GM21619 (cell line): ENCODE measurements at regions not wholly inside any gene's neighbourhood (a gene's known extent, or its start where the extent isn't known, plus 50 kb on each side); places are given as distances from the start of the nearest gene placed in this dataset.
"Not testable (repeated sequence)": the region's sequence is repeated elsewhere in the genome, so short reads cannot be mapped to it uniquely, and the experiment has no call there.

Experiments
- ATAC-seq: cut with Tn5 transposase; IDR thresholded peaks from one replicate; pipeline ENCODE4 v1.9.1; 2021; ENCODE audit not compliant: unreplicated experiment

DNA sequence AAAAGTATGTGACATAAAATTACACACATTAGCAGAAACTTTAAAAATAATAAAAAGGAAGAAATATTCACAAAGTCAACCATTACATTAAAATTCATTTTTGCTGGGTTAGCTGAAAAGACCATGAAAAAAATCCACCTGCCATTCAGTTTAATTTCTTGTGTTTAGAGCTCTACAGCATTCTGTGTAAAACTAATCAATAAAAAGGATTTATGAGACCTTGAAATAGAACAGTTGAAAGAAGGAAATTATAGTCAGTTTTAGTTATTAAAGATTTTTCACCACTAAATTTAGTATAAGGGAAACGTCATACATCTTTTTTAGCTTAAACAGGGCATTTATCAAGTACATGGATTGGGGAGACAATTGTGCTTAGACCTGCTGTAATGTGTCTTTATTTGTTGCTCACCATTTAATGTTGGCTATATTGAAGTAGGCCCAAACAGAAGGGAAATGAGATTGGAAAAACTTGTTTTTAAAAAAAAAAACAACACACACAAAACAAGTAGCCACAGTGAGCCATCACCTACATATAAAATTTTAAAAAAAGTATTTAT lies 438.7 kb upstream of the POU3F2 start:
- no peak for ATAC-seq

DNA sequence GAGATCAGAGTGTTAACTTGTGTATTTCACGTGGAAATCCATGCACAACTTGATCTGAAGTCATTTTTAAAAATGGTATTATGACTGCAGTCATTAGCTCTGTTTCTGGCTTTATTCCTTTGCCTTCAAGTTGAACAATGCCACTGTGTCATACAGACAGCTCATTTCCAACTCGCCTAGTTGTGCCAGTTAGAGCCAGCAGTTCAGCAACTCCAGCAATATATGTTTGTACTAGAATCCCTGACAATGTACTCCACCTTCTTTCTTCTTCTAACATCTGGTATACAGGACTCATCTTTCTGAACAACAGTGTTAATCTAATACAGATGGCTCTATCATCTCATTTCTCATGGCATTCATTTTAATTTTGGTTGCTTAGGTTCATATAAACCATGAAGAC lies 418.3 kb upstream of the POU3F2 start:
- no peak for ATAC-seq

DNA sequence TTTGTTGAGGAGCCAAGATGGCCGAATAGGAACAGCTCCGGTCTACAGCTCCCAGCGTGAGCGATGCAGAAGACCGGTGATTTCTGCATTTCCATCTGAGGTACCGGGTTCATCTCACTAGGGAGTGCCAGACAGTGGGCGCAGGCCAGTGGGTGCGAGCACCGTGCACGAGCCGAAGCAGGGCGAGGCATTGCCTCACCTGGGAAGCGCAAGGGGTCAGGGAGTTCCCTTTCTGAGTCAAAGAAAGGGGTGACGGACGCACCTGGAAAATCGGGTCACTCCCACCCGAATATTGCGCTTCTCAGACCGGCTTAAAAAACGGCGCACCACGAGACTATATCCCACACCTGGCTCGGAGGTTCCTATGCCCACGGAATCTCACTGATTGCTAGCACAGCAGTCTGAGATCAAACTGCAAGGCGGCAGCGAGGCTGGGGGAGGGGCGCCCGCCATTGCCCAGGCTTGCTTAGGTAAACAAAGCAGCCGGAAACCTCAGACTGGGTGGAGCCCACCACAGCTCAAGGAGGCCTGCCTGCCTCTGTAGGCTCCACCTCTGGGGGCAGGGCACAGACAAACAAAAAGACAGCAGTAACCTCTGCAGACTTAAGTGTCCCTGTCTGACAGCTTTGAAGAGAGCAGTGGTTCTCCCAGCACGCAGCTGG lies 417.7 kb upstream of the POU3F2 start:
- ATAC-seq = not testable (repeated sequence)

DNA sequence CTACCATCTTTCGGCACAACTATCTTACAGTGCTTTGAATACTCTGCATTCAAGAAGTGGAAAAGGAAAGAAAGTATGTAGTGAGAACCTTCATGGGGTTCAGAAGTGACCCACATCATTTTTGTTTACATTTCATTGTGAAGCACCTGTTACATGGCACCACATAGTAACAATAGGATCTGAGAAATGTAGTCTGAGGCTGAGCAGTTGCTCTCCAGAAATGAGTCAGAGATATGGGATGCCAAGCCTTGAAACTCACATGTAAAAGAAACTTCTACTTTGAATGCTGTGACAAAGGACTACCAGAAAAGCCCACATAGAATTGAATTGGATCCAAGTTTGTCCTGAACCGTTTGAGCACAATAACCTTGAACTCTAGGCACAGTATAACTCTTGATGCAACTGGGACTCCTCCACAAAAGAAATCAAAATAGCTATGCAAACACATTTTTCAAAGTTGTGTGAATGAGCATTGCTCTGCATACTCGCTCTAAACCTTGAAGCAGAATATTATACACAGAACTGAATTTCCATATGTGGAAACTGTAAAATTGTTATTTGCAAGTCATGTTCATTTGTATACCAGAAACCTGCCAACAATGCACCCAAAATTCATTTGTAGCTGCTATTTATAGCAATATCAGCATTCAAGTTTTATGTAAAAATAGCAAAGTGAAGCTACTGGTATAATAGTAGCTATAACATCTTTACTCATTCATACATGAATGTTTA lies 400.9 kb upstream of the POU3F2 start:
- ATAC-seq = peak; percentile 68

DNA sequence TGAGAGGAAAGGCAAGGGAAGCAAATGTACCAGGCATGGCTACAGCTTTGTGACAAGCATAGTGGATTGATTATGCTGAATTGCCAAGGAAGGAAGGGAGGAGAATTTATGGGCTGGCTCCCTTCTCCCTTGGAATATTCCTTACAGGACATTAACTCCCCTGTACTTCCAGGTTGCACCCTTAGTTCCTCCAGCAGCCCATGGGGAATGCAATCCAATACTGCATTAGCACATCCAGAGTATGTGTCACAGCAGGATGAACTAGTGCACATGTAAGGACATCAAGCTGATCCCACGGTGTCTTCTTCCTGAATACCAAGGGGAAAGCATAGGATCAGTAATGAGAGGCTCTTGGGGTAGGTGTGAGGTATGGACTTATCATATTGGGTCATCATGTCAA lies 390.7 kb upstream of the POU3F2 start:
- ATAC-seq = no peak

DNA sequence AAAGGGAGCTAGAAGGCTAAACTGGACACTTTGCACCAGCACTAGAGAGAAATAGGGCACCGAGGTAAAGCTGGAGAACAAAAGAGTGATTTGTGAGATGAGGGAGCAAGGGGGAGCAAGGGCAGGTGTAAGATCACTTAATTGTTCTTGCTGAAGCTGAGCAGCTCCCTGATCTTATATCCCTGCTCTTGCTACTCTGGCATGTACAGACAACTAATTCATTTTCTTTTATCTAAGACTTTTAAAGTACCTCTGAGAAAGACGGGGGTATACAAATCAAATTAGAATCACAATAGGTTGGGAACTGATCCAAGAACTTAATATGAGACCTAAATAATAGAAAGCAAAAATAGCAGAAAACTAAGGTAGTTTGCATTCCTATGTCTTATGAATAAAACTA lies 381.7 kb upstream of the POU3F2 start:
- no peak for ATAC-seq

DNA sequence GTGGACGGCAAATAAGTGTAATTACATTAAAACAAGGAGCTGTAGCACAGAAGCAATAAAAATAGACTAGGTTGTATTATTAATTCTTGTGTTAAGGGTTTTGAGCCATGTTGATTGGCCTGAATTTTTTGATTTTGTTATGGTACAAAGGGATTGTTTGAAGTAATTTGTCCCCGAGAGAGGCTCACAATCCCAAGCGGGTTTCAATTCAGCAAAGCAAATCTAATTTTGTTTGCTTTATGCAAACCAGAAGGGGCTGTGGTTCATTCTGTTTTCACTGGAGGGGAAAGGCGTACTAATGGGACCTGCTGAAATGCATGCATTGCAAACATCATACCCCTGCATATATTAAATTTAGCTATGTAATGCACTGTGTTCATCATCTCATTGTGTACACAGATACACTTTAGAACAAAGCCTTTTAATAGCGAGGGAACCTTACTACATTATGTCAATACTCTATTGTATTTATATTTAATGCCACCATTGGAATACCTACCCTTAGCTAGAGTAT lies 379.5 kb upstream of the POU3F2 start:
- no peak for ATAC-seq

DNA sequence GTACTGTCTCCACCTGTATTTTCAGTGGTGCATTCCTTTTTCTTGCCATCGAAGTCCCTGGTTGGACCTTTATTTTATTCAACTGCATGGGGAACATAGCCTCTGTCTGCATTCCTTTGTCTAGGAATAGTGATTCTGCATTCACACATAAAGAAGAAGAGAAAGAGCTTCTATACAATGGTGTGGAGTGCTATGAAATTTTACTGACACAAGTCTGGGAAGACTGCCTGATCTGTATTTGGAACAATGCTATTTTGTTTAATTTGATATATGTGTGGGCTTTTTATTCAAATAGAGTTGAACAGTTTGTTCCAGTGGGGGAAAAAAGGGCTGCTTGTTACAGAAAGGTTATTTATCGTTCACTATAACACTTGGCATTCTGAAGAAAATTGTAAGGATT lies 375.7 kb upstream of the POU3F2 start:
- ATAC-seq = no peak

DNA sequence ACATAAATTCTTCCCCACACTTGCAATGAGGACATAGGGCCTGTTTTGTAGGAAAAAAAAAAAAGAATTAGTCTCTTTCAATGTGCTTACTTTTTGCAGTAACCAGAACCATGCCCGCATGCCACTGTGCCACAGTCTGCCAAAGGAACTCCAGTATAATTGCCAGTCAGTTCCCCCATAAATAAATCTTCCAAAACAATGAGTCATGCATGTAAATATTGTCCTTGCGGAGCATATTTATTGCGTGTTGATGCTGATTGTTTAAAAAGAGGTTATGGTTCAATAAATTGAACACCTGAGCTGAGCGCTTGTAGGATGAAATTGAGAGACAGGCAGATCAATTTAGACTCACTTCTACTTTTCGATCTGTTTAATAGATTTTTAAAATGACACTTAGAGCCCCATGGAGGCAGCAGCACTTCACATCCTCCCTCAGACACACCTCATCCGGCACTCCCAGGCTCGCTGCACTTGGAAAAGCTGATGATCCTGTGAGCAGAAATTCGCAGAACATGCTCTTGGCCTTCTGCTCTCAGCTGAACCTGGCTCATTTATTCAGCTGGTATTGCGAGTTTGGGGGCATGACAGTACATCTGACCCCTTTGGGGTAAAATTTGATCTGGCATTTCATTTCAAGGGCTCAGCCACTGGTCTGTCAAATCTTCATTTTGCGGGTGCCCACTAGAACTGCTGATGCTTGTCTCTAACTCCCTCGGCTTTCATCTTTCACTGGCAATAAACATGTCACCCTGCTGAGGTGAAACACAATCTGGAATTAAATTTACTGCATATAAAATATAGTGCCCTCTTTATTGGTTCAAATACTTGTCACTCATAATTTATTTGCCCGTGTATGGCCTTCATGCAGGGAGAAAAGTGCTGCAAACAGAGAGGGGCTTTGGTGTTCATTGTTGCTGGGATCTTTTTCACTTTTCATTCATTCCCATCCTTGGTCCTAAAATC lies 371.1 kb upstream of the POU3F2 start:
- ATAC-seq = no peak

DNA sequence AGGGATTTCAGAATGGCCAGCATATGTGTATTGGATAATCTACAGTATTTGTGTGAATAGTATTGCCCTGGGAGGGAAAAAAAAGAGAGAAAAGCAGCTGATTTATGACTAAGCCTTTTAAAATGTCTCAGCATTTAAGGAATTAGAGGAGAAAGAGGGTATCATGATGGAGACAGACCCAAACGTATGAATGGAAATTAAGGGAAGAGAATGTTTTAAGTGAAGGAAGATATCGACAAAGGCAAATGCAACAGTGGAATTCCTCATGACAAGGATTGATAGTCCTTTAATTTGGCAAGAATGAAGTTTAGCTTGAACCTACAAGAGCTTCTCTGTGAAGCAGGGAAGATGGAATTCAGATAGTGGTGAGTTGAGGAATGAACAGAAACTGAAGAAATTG lies 367.3 kb upstream of the POU3F2 start:
- ATAC-seq = no peak

DNA sequence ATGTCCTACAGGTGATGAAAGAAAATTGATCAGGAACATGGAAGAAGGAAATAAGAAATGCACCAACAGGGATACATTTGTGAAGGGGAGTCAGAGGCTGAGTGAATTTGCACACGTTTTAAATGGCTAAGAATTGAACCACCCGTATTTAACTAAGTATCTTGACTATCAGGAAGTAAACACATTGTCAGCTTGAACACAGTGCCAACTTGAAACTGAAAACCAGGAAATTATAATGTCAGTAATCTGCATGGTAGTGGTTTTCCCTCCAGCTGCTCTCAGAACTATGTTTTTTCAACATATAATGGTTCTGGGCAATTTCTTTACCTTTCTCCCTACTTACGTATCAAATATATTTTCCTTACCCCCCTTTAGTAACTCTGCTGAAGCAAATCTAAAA lies 366.5 kb upstream of the POU3F2 start:
- ATAC-seq = no peak

DNA sequence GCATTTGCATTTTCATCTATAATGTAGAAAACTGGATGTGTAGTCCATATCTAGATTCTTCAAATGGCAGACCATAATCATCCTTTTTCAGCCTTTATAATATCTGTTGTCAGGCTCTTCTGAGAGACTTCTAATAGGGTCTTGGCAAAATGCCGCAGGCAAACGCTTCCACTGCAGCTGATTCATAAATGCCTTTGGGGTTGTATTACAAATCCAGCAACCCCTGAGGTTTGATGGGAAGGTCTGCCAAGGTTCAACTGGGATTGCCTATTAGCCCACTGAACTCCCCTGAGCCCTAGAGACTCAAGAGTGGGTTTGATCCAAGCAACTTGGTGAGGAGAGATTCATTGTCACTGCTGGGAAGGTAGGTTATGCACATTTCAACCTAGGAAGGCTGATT lies 365.2 kb upstream of the POU3F2 start:
- ATAC-seq = no peak

DNA sequence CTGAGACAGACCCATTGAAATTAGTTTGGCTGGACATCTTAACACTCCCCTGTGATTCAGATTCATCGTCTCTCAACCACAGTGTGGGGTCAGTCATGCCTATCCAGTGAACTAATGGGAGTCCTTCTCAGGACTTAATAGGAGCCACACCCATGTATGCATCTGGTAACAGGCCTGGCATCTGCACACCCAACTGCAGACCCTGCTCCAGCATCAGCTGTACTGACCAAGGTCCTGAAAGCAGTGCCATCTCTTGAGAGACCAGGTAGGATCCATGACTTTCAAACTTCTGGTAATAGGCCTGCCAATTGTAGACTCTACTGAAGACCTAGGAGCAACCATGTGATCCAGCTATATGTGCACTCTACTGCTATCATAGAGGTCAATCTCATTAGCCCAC lies 363.6 kb upstream of the POU3F2 start:
- ATAC-seq = no peak

DNA sequence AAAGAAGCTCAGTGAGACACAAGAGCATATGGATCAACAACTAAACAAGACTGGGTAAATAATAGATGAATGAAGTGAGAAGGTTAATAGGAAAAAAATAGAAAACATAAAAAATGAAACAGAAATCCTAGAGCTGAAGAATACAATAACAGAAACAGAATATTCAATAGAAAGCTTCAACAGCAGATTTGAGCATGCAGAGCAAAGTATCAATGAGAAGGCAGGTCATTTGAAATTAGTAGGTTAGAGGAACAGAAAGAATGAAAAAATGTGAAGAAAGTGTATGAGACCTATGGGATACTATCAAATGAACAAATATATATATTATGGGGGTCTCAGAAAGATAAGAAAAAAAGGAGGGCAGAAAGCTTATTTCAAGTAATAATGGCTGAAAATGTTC lies 362.9 kb upstream of the POU3F2 start:
- ATAC-seq = no peak

DNA sequence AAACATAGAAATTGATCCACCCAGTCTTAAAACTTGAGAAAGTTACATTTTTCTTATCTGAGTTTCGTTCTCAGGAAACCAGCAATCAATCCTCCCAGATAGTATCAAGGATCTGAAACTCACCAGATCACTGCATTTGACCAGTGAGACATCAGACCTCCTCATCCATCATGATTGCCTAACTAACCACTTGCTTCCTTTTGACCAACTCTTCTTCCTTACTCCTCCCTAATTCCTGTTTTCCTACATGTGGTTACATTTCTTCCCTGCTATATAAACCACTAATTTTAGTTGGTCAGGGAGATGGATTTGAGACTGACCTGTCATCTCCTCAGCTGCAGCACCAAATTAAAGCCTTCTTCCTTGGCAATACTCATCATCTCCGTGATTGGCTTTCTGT lies 357.1 kb upstream of the POU3F2 start:
- no peak for ATAC-seq

DNA sequence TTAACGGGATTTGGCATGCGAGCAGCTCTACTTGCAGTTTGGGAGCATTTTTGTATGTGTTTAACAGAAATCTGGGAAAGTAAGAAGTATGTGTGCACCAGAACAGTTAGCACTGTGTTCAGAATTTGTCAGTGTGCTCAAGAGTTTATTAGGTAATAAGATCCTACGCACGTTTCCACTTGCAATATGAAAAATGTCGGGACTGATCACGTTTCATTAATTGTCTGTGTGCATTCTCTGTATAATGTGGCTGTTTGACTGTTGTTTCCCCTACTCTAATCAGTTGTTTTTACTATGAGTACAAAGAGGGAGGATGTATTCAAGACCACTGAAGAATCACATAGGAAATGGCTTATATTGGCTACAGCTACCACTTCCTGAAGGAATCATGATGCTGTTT lies 349.7 kb upstream of the POU3F2 start:
- ATAC-seq = no peak

DNA sequence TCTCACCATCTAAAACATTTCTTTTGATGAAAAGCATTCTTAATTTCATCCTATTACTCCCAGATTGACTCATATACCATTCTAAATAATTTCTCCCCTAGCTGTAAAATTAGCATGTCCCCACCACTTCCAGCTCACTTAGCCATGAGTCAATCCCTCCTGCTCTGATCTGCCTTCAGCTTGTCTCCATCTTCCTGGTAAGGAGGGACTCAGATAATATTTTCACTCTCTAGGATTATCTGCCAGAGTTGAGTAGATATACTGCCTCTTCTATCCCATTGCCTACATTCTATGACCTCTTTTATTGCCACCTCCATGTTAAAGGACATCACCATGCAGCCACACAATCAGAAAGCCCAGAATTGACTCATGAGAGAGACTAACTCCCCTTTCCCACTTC lies 348.8 kb upstream of the POU3F2 start:
- no peak for ATAC-seq

DNA sequence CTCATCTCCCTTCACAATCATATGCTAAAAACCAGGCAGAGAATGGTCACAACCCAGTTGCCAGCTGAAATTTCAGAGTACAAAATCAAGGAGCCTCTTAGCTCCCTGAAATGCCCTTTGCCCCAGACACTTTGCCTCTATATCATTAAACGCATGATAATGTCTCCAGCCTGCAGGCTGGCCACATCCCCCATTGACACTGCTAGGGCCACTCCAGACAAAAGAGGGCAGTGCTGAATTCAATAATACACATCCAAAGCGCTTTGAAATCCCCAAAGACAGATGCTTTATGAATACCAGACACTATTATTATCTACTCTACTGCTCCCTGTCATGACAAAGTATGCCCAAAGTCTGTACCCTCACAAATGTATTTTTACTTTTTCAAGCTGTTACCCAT lies 348.3 kb upstream of the POU3F2 start:
- ATAC-seq = no peak

DNA sequence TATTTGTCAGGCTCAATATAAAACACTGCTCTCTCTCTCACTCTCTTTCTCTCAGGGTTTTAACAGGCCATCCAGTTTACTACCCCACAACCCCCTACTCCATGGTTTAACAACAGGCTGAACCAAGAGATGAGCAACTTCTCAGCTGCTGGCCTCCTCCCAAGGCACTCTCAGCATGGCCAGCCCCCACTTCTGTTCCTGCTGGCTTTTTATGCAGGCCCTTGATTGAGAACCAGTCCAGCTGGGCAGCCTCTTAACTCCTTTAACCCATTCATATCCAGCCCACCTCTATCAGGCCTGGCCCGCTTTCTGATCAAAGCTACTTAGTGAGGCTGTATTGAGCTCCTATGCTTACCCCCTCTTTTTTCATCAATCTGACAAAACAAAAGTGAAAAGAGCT lies 346.8 kb upstream of the POU3F2 start:
- no peak for ATAC-seq

DNA sequence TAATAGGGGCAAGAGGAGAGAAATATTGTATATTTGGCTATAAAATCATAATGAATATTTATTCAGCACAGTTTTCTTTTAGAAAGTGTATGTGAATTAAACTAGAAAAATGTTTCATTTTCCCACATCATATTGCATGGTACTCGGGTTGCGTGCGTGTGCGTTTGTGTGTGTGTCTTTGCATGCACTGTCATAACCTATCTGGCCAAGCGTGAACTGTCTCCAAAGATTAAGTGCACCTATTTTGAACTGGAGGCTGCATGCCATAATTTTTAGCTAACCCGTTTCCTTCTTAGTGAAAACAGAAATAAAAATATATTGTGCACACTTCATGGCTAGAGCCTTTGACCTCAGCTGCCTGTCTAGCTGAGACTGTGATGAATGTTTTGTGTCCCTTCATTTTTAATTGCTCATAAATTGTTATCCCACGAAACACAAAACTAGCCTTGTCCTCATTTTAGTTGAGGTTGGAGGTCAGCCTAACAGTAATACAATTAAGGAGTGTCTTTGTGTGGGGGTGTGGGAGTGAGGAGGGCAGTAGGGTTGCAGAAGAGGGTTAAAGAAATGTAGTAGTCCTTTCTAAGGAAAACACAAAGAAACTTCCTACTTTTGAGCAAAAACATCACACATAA lies 336.1 kb upstream of the POU3F2 start:
- no peak for ATAC-seq

DNA sequence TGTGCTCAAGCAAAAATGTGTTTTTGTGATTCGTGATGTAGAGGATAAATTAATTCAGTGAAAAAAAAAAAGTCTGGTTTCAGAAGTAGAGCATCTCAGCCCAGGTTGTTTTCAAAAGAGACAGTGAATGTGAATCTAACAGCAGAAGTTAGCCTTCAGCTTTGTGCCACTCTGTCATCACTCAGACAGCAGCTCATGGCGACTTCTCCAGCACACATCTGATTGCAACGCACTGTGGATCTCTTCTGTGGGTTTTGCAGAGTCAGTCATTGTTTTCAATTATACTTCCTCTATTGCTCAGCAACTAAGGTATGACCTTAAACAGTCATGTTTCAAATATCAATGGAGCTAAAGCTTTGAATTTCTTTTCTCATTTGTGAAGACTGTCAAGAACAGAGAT lies 335.5 kb upstream of the POU3F2 start:
- ATAC-seq = no peak
